ENCODE measurements at regions not wholly inside any gene's neighbourhood (a gene's known extent, or its start where the extent isn't known, plus 50 kb on each side); places are given as distances from the start of the nearest gene placed in this dataset.
A peak's percentile ranks its signal among the peaks of the same experiment; 100 is the strongest.

GRCh38 chrX:40273356-40274050 lies 175.7 kb upstream of the BCOR start:
- no peaks in the 10 kb centered on the region for H3K27me3 ChIP-seq (ENCODE audit: control insufficient read depth in 1 of 2, insufficient read depth in 2 of 2, low read length in 2 of 2)
- ChIA-PET CTCF (interaction anchor here (0.5 kb wide), 1 partner anchor 300 kb away, joined by 3 read pairs; no protein-coding TSS in a partner anchor), POLR2A (no interaction called here)
- H3K4me1 ChIP-seq (ENCODE audit: insufficient read depth, low read length), result peaks cover 15% of the 10 kb centered on the region
- no peak overlapping the region for H3K4me3 Mint-ChIP-seq
- no peak overlapping the region for H3K27ac ChIP-seq (ENCODE audit: low read depth in 1 of 2, low read length in 2 of 2)
- H3K4me1 Mint-ChIP-seq (ENCODE audit: low read depth), result peaks cover 2% of the 10 kb centered on the region
- no peaks in the 10 kb centered on the region for H3K9me3 ChIP-seq (ENCODE audit: control insufficient read depth in 1 of 2, insufficient read depth in 1 of 2, low read length in 2 of 2)
- intact Hi-C loops (cut with DNase I, micrococcal nuclease), result no loop called here
- no peak for TF ChIP-seq CTCF (IDR thresholded peaks at IDR 0.05)
- no peak overlapping the region for H3K4me3 ChIP-seq (ENCODE audit: low read length)
- H3K9me3 Mint-ChIP-seq, result no peaks in the 10 kb centered on the region
- H3K27ac Mint-ChIP-seq, result no peak overlapping the region
- H3K27me3 Mint-ChIP-seq, result no peaks in the 10 kb centered on the region
- H3K36me3 ChIP-seq (ENCODE audit: insufficient read depth, low read length), result no peaks in the 10 kb centered on the region
- H3K36me3 Mint-ChIP-seq (ENCODE audit: low read depth), result no peaks in the 10 kb centered on the region
- DNase-seq (peak in 1 of 14 experiments; percentile 34), ATAC-seq (ENCODE audit: poor library complexity) (no peak)

DNA sequence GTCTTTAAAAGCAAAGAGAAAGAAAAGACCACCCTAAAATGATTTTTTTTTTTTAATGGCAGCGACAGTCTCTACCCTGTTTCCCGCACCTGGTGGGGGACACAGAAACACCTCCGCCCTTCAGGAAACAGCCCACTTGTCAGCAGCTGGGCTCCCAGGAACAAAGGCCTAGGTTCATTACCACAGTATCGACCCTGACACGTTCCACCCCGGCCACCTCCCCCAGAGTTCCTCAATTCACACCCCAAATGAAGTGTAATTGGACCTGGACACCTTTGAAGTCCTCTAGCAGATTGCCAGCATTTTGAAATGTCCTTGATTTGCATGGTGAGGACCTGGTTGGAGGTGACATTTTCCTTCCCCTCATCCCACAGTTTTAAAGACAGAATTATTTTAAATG lies 175.0 kb upstream of the BCOR start:
- Histone ChIP-seq H3K4me1 (ENCODE audit: insufficient read depth, low read length) (peaks cover 7% of the 10 kb centered on the region), H3K9me3 (ENCODE audit: control insufficient read depth in 1 of 2, insufficient read depth in 1 of 2, low read length in 2 of 2) (no peaks in the 10 kb centered on the region), H3K36me3 (ENCODE audit: insufficient read depth, low read length) (no peaks in the 10 kb centered on the region), H3K27ac (ENCODE audit: low read depth in 1 of 2, low read length in 2 of 2) (no peak overlapping the region), H3K4me3 (ENCODE audit: low read length) (no peak overlapping the region), H3K27me3 (ENCODE audit: control insufficient read depth in 1 of 2, insufficient read depth in 2 of 2, low read length in 2 of 2) (no peaks in the 10 kb centered on the region)
- Mint-ChIP-seq H3K36me3 (ENCODE audit: low read depth) (no peaks in the 10 kb centered on the region), H3K27me3 (no peaks in the 10 kb centered on the region), H3K4me3 (no peak overlapping the region), H3K27ac (no peak overlapping the region), H3K4me1 (ENCODE audit: low read depth) (no peaks in the 10 kb centered on the region), H3K9me3 (no peaks in the 10 kb centered on the region)
- intact Hi-C loops (cut with DNase I, micrococcal nuclease), result no loop called here
- ATAC-seq (ENCODE audit: poor library complexity), result no peak
- POLR2A ChIA-PET, result no interaction called here
- DNase-seq, result no peak
- CTCF ChIA-PET, result interaction anchor here (0.5 kb wide), 1 partner anchor 301 kb away, joined by 3 read pairs; no protein-coding TSS in a partner anchor
- TF ChIP-seq CTCF (IDR thresholded peaks at IDR 0.05), result no peak

DNA sequence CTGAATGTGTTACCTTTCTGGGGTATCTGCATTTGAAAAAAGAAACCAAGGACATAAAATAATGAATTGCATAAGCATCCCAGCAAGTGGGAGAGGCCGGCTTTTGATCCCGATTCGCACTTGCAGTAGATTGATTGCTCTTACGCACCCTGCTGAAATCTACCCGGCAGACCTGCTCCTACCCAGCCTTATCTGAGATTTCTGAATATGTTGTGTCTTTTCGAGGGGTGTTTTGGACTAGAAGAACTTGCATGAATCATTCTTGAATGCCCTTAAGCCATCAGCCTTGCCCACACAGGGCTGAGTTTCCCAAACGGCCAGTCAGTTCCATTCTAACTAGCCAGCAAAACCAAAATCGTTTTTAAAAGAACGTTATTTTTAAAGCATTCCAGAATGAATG lies 174.4 kb upstream of the BCOR start:
- H3K27me3 Mint-ChIP-seq, result no peaks in the 10 kb centered on the region
- no peak overlapping the region for H3K4me3 Mint-ChIP-seq
- H3K4me1 Mint-ChIP-seq (ENCODE audit: low read depth), result no peaks in the 10 kb centered on the region
- no peak for DNase-seq
- Histone ChIP-seq H3K27me3 (ENCODE audit: control insufficient read depth in 1 of 2, insufficient read depth in 2 of 2, low read length in 2 of 2) (no peaks in the 10 kb centered on the region), H3K4me3 (ENCODE audit: low read length) (no peak overlapping the region), H3K4me1 (ENCODE audit: insufficient read depth, low read length) (peaks cover 9% of the 10 kb centered on the region), H3K9me3 (ENCODE audit: control insufficient read depth in 1 of 2, insufficient read depth in 1 of 2, low read length in 2 of 2) (no peaks in the 10 kb centered on the region), H3K27ac (ENCODE audit: low read depth in 1 of 2, low read length in 2 of 2) (no peak overlapping the region), H3K36me3 (ENCODE audit: insufficient read depth, low read length) (no peaks in the 10 kb centered on the region)
- POLR2A ChIA-PET, result no interaction called here
- H3K36me3 Mint-ChIP-seq (ENCODE audit: low read depth), result no peaks in the 10 kb centered on the region
- no peak for TF ChIP-seq CTCF (IDR thresholded peaks at IDR 0.05)
- H3K9me3 Mint-ChIP-seq, result no peaks in the 10 kb centered on the region
- CTCF ChIA-PET, result no interaction called here
- no peak overlapping the region for H3K27ac Mint-ChIP-seq
- ATAC-seq (ENCODE audit: poor library complexity), result no peak
- intact Hi-C loops (cut with DNase I, micrococcal nuclease), result no loop called here
